KOPT-K1 (cell line): ENCODE measurements at regions not wholly inside any gene's neighbourhood (a gene's known extent, or its start where the extent isn't known, plus 50 kb on each side); places are given as distances from the start of the nearest gene placed in this dataset.

Experiments
- H3K27ac ChIP-seq: fragments of 200-600 bp; sonication (generic); 2 replicates; pipeline ENCODE4 v1.5.1; 2016; ENCODE audit warnings: antibody characterized with exemption, mild to moderate bottlenecking, low read depth, low read length; ENCODE audit not compliant: poor library complexity, severe bottlenecking
- H3K36me3 ChIP-seq: fragments of 200-600 bp; sonication (generic); 2 replicates; pipeline ENCODE4 v1.5.1; 2017; ENCODE audit warnings: antibody characterized with exemption, mild to moderate bottlenecking, low read length, moderate library complexity; ENCODE audit not compliant: insufficient read depth
- H3K9me3 ChIP-seq: fragments of 200-600 bp; sonication (generic); 2 replicates; pipeline ENCODE4 v1.5.1; 2017; ENCODE audit warnings: antibody characterized with exemption, low read length, mild to moderate bottlenecking; ENCODE audit not compliant: insufficient read depth, poor library complexity, severe bottlenecking

DNA sequence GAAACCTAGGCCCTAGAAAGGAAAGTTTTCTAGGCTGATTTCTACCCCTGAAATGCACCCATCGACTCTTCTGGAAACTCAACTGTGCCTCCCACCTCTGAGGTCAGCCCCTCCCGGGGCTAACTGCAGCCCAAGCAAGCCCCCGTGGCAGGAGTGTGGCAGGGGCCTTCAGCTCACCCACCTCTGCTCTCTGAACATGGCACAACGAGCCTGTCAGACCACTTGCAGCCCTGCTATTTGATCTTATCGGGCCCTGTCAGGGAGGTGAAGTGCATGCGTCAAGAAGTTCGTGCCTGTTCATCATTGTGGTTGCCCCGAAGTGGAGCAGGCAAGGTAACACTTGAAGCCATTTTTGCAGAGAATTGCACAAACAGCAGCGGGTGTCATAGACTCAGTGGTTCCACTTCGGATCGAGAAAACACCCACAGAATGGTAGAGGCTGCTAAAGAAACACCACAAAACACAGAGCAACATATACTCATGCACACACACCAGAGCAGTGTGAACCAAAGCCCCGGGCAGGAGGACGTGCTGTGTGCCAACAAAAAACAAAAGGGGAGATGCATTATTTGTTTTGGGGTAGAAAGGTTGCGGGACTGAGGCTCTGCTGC is 262.7 kb downstream of the ETS1 start:
- Histone ChIP-seq H3K27ac (peak overlapping the region; percentile 81), H3K9me3 (no peaks in the 10 kb centered on the region), H3K36me3 (no peaks in the 10 kb centered on the region)

DNA sequence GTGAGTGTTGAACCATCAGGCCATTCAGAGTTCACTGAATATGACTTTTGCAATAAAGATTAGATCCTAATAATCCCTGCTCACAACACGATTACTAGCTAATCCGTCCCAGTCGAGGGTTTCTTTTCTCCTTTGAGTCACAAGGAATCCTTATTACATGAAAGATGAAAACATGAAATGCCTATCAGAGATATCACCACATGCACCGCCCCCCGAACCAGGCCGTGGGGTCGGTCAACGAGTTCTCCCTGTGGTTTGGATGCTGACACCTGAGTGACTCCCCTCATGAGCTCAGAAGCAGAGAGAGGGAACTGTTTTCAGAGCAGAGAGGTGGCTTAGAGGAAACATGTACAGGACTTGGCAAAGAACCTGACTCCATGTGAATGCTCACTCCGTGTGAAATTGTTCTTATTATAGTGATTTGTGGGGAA is 263.3 kb downstream of the ETS1 start:
- Histone ChIP-seq H3K9me3 (no peaks in the 10 kb centered on the region), H3K36me3 (no peaks in the 10 kb centered on the region), H3K27ac (peak overlapping the region; percentile 81)

DNA sequence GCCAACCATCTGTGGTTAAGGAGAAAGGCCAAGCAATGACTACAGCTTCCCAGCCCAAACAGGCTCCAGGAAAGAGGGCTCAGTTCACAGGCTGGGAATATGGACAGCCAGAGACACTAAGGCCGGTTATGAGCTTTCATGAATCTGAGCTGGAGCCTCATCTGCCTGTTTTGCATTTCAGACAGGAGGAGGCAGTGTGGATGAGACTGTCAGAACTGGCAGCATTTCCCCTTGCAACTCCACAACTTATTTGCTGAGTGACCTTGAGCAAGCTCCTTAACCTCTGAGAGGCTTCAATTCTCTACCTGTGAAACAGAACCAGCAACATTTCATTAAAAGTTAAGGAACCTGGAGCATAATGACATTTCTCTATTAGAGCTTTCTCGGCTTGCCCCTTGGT is 264.0 kb downstream of the ETS1 start:
- Histone ChIP-seq H3K36me3 (no peaks in the 10 kb centered on the region), H3K27ac (peak overlapping the region; percentile 81), H3K9me3 (no peaks in the 10 kb centered on the region)

DNA sequence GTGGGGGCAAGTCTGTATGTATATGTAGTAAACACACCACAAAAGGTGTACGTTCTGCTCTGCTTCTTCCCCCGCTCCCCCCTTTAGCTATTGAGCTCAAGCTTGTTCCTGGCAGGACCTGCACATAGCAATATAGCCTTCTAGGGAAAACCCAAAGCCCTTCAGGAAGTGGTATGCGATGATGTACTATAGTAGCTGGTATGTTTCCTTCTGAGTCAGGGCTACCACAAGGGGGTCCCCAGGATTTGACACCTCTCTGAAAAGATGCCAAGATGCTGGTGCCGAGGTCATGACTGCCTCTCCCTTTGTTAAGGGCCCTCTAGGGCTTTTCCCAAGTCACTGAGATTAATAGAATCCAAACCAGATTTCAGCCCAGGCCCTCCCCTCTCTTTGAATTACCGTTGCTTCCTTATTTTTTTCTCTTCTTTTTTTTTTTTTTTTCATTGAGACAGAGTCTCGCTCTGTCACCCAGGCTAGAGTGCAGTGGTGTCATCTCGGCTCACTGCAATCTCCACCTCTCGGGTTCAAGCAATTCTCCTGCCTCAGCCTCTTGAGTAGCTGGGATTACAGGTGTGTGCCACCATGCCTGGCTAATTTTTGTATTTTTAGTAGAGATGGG is 268.4 kb downstream of the ETS1 start:
- Histone ChIP-seq H3K9me3 (peaks cover 22% of the 10 kb centered on the region), H3K36me3 (no peaks in the 10 kb centered on the region), H3K27ac (no peak overlapping the region)

DNA sequence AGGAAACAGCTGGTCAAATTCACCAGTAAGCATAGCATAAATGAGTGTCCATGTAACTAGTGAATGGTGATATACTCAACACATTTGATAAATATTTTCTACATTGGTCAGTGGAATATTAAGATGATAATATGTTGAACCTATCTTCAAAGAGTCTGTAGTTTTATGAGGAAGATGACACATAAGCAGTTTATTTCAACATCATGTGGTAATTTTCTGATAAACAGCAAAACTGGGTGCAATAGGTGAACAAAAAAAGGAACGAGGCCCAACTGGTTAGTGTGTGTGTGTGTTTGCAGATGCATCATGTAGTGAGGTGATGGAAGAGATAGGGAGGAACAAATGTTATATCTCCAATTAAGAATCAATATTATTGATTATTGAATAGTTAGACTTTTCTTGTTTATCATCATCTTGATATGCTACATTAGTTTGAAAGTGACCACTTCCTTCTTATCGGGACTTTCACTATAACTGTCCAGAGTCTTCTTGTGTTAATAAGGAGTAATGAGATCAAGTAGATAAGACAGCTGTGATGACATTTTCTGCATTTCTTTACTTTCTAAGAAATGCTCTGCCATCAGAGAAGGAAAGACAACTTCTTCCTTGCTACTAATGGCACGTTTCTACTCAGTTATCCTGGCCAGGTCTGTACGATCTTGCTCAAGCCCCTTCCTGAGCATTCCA is 270.7 kb downstream of the ETS1 start:
- H3K9me3 ChIP-seq: peaks cover 26% of the 10 kb centered on the region
- no peak overlapping the region for H3K27ac ChIP-seq
- no peaks in the 10 kb centered on the region for H3K36me3 ChIP-seq

DNA sequence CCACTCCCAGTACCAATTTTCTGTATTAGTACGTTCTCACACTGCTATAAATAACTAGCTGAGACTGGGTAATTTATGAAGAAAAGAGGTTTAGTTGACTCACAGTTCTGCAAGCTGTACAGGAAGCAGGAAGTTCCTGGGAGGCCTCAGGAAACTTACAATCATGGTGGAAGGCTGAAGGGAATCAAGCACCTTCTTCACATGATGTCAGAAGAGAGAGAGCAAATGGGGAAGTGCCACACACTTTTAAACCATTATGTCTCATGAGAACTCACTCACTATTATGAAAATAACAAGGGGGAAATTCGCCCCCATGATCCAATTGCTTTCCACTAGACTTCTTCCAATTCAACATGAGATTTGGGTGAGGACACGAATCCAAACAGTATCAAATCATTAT is 271.4 kb downstream of the ETS1 start:
- no peaks in the 10 kb centered on the region for H3K36me3 ChIP-seq
- peaks cover 26% of the 10 kb centered on the region for H3K9me3 ChIP-seq
- no peak overlapping the region for H3K27ac ChIP-seq

DNA sequence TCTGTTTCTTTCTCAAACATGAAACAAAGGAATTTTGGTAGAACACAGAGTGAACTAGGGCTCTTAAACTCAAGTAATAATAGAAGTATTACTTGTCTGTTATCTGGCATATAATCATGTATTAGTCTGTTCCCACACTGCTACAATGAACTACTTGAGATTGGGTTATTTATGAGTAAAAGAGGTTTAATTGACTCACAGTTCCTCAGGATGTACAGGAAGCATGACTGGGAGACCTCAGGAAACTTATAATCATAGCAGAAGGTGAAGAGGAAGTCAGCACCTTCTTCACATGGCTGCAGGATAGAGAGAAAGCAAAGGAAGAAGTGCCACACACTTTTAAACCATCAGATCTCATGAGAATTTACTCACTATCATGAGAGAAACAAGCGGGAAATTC is 273.4 kb downstream of the ETS1 start:
- peaks cover 26% of the 10 kb centered on the region for H3K9me3 ChIP-seq
- H3K36me3 ChIP-seq: no peaks in the 10 kb centered on the region
- no peak overlapping the region for H3K27ac ChIP-seq

DNA sequence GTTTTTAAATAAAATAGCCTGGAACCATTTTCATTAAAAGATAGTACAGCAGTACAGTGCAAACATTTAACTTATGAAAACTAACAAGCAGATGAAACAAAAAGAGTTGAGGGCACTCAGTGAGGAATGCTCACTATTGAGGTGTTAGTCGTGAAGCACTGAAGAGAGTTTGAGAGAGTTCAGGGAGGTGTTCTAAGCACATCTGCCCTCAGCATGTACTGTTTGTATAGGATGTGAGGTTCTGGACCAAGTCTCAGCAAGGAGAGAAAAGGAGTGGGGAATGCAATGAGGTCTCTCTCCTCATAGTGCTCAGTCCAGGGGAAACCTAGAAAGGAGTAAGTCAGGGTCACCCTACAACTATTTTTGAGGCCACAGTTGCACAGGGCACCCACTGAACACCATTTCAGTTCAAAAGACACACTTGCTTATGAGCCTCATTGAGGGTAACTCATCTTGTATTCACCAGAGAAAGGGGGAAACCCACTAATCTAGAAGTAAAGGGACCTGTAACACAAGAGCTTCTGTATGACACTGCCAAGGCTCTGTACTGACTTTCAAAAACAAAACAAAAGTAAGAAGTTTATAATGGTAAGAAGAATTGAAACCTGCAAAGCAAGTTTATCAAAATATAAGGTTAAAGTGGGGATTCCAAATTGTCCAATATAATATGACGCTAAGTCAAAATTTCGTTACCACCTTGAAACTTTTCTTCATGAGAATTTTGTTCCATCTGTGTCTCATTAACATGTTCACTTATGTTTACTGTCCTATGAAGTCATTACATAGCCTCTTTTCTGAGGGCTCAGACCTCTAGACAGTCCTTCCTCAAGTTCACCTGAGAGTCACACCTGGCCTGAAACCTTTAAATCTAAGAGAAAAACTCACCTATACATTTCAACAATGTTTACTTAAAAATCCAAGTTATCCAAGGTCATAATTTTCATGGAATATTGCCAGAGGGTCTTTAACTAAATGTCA is 275.3 kb downstream of the ETS1 start:
- Histone ChIP-seq H3K27ac (no peak overlapping the region), H3K36me3 (no peaks in the 10 kb centered on the region), H3K9me3 (peaks cover 26% of the 10 kb centered on the region)

DNA sequence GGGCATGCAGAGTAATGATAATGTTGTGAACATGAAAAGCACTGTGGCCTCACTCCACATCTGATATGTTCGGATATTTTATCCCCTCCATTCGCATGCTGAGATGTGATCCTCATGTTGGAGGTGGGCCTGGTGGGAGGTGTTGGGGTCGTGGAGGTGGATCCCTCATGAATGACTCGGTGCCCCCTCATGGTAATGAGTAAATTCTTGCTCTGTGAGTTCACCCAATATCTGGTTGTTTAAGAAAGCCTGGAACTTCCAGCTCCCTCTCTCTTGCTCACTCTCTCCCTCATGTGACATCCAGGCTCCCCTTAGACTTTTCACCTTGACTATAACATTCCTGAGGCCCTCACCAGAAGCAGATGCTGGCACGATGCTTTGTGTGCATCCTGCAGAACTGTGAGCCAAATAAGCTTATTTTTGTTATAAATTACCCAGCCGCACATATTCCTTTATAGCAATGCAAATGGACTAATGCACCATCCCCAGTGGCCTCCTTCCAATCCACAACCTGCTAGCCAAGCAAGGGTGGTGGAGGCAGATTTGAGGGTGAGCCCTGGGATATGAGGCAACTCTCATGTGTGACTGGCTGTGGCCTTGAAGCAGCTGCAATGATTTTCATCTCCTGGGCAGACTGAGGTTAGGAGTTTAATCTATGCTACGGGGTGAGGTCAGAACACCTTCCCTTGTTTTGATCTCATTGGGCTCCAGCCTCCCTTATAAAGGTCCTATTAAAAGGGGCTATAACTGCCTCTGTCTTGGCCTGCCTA is 276.5 kb downstream of the ETS1 start:
- Histone ChIP-seq H3K36me3 (no peaks in the 10 kb centered on the region), H3K27ac (no peak overlapping the region)

DNA sequence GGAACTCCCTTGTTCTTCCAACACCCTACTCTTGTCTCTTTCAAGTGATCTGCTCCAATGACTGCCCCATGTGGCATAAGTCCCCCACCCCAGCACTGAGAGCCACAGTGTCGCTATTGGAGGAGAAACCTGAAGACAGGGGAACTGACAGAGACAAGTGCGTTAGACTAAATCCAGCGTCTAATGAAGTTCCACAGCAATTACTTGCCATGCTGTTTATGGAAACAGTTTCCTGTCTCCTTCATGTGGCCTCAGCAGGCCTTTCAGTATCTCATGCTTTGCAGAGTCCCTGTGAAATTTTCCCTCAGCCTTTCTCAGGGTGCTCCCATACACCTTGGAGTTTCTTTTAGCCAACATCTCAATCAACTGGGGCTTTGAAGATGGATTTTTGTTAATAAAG is 277.4 kb downstream of the ETS1 start:
- H3K9me3 ChIP-seq: peaks cover 14% of the 10 kb centered on the region
- H3K36me3 ChIP-seq: no peaks in the 10 kb centered on the region
- no peak overlapping the region for H3K27ac ChIP-seq

More for the DNA sequence above, 276.5 kb downstream of the ETS1 start:
- peaks cover 23% of the 10 kb centered on the region for H3K9me3 ChIP-seq

DNA sequence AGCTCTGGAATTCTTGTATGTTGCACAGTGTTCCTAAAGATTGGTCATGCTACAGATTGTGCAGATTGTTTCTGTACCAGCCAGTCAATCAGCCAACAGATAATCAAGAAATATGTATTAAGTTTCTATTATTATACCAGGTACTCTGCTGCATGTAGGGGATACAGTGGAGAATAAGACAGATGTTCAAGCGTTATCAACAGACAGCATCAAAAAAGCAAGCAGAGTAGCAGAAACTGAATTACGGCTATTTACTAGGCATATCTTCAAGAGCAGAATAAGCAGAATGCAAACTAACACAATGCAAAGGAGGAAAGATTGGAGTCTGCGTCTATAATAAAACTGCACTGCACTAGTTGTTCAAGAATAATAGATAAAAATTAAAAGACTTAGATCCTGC is 278.6 kb downstream of the ETS1 start:
- Histone ChIP-seq H3K9me3 (peaks cover 2% of the 10 kb centered on the region), H3K27ac (no peak overlapping the region), H3K36me3 (no peaks in the 10 kb centered on the region)

DNA sequence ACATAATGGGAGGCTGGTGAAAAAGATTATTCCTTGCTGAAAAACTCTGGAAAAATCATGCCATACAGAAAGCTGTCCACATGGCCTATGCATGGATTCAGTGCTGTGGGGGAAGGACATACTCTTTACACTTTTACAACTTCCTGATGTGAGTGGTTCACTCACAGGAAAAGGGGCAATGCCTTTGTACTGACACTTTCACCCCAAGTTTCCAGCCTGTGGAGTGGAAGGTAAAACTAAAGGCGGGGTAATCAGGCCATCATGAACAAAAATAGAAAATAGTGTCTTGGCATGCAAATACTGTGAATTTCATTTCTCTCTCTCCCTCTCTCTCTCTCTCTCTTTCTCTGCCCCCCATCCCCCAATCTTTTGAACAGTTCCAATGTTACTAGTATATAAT is 281.8 kb downstream of the ETS1 start:
- peak overlapping the region; percentile 96 for H3K27ac ChIP-seq
- H3K9me3 ChIP-seq: no peaks in the 10 kb centered on the region
- no peaks in the 10 kb centered on the region for H3K36me3 ChIP-seq

DNA sequence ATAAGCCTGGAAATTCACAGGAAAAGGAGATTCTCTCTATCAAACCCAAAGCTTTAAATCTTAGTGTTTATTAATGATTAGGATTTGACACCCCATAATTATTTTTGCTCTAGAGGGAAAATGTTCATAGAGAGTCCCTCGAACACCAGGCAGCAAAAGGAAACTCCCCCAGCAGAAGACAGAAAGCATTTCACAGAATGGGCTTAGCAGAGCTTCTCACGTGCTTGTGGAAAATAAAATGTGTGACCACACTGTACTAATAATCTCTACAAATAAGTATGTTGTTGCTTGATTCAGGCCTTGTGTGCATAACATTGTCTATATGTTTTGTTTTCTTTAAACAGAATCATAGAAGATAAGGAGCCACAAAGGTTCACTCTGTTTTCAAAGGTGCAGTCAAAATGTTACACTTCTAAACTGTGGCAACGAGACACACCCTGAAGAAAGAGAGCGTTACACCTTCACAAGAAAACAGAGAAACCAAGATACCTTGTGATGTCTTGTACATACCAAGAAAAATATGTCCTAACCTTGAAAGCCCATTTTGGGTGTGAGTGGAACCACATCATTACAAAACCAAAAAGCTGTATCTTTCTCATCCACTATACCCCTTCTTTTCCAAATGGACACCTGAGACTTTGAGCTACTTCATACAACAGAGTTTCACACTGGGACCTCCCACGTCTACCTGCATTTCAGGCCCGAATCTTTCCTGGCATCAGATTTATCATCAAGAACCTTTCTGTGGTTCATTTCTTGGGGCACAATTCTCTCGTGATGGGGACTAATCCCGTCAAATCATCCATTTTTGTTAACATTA is 282.5 kb downstream of the ETS1 start:
- Histone ChIP-seq H3K9me3 (no peaks in the 10 kb centered on the region), H3K27ac (peak overlapping the region; percentile 96), H3K36me3 (no peaks in the 10 kb centered on the region)

DNA sequence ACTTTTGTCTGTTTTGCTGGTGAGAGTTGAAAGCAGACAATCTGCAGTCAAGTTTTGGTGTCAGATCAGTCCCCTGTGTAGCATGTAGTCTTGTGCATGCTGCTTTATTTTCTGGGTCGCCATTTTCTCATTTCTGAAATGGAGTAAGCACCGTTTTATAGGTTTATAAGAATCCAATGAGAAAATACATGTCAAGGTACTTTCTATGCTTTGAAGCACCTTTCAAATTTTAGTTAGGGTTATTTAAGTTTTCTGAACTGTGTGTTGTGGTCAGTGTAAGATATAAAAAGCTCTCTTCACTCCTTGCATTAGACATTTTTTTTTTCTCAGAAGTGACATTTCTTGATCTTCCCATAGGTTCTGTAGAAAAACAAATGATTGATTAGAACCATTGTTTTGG is 283.2 kb downstream of the ETS1 start:
- peak overlapping the region; percentile 96 for H3K27ac ChIP-seq
- no peaks in the 10 kb centered on the region for H3K9me3 ChIP-seq
- no peaks in the 10 kb centered on the region for H3K36me3 ChIP-seq
